GM12864 (cell line): ENCODE measurements at regions not wholly inside any gene's neighbourhood (a gene's known extent, or its start where the extent isn't known, plus 50 kb on each side); places are given as distances from the start of the nearest gene placed in this dataset.
"Not testable (repeated sequence)": the region's sequence is repeated elsewhere in the genome, so short reads cannot be mapped to it uniquely, and the experiment has no call there.

Experiments
- DNase-seq: peaks from one replicate; pipeline ENCODE4 v3.0.0-alpha.2; 2011; ENCODE audit warnings: low read depth
- H3K4me3 ChIP-seq: 2 replicates; pipeline ENCODE4 v1.5.1; 2011; ENCODE audit warnings: mild to moderate bottlenecking, low read depth, low read length, control low read depth
- CTCF ChIP-seq: IDR thresholded peaks from 2 replicates; pipeline ENCODE4 v1.5.1; 2011; ENCODE audit warnings: low read depth, mild to moderate bottlenecking, moderate library complexity, low read length, control low read depth, inconsistent platforms; ENCODE audit errors: missing control alignments

DNA sequence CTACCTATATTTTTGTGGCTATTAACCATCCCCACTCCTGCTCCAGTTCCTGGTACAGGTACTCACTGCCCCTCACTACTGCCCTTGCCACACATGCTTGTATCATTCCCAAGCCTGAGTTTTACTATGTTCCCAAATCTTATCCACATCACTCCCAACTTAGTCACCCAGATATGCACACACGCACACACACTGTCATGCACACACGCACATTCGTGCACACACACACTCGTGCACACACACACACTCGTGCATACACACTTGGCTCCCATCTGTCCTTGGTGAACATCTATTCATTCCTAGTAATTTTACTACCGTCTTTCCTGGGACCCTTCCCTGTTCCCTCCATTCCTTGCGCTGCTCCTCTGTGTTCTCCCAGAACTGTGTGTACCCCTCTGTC lies 287.2 kb upstream of the RNF32 start:
- TF ChIP-seq CTCF = no peak
- no peak for DNase-seq
- H3K4me3 ChIP-seq = no peak overlapping the region

- H3K4me3 ChIP-seq, DNase-seq: not testable (repeated sequence)
Measured at GRCh38 chr7:156347703-156348248, 292.8 kb upstream of the RNF32 start.

DNA sequence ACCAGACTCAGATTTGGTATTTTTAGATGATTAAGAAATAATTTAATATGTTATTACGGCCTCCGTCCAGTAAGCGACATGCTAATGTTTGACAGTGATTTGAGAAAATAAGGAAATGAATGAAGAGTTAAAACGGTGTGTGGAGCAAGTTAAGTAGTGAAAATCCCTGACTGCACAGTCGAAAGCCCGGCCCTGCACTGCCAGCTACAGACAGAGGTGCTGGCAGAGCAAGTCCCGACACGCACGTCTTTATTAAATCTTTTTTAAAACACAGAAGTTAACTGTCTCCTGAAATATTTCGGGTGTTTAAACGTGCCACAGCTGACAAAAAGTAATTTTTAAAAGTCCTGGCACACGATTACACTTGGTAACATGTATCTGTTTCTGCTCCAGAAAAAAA lies 293.4 kb upstream of the RNF32 start:
- no peak overlapping the region for H3K4me3 ChIP-seq
- no peak for TF ChIP-seq CTCF
- no peak for DNase-seq

DNA sequence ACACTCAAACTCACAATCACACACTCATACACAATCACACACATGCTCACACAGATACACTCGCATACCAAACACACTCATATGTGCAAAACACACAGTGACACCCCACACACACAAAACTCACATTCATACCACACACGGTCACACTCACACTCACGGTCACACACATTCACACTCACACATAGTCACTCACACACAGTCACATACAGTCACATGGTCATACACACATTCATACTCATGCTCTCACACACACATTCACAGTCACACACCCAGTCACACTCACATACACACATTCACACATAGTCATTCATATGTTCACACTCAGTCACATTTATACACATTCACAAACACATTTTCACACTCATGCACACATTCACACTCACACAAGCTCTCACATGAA lies 296.0 kb upstream of the RNF32 start:
- no peak for DNase-seq
- TF ChIP-seq CTCF = no peak

GRCh38 chr7:156334636-156335035 lies 305.9 kb upstream of the RNF32 start:
- no peak overlapping the region for H3K4me3 ChIP-seq
- TF ChIP-seq CTCF = no peak
- no peak for DNase-seq

More for the DNA sequence above, 296.0 kb upstream of the RNF32 start:
- no peak overlapping the region for H3K4me3 ChIP-seq

DNA sequence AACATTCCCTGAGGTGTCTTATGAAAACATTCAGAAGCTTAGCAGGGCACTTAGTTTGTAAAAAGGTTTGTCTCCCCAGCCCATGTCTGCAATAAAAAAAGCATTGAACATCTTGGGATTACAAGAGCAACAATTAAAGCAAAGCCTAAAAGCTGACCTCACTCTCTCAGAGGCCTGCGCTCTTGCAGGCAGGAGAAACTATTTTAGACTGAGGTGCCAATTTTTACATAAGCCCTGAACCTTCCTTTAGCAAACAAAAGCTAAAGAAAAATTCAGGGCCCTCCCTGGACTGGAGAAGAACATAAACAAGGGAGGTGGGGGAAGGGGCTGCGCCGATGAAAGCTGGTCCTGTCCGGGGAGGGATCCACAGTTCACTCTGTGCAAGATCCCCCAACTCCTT lies 312.7 kb upstream of the RNF32 start:
- TF ChIP-seq CTCF = no peak
- no peak overlapping the region for H3K4me3 ChIP-seq
- DNase-seq = no peak

DNA sequence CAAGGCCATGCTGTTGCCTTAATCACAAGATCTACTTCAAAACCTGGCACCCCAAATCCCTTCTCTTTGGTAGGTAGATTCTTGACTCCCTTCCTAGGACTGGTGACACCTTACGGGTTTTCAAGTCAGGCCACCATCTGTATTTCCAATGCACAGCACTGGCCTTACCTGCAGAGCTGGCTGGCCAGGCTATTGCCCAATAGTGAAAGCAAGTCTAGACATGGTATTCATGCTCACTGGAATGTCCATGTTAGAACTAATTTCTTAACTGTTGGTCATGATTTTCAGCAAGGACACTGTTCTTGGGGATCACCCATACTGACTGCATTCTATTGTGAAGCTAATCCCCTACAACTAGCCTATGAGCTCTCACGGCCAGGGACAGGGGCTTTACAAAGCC lies 313.1 kb upstream of the RNF32 start:
- no peak overlapping the region for H3K4me3 ChIP-seq
- TF ChIP-seq CTCF = no peak
- DNase-seq = no peak

DNA sequence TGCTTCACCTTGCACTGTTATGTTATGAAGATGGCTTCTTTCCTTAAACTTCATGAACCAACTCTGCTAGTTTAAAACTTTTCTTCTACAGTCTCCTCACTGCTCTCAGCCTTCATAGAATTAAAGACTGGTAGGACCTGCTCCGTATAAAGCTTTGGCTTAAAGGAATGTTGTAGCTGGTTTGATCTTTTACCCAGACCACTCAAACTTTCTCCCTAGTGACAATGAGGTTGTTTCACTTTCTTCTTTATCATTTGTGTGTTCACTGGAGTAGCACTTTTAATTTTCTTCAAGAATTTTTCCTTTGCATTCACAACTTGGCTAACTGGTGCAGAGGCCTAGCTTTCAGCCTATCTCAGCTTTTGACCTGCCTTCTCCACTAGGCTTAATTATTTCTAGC lies 316.4 kb upstream of the RNF32 start:
- no peak for TF ChIP-seq CTCF
- H3K4me3 ChIP-seq = no peak overlapping the region
- no peak for DNase-seq

GRCh38 chr7:156321430-156321829 lies 319.1 kb upstream of the RNF32 start:
- not testable (repeated sequence) for DNase-seq, H3K4me3 ChIP-seq
